Liver (tissue), 8 donors: ENCODE measurements at regions not wholly inside any gene's neighbourhood (a gene's known extent, or its start where the extent isn't known, plus 50 kb on each side); places are given as distances from the start of the nearest gene placed in this dataset.
A peak's percentile ranks its signal among the peaks of the same experiment; 100 is the strongest.

Experiments
- DNase-seq: peaks from one replicate; pipeline ENCODE4 v3.0.0-alpha.2; 2017; ENCODE audit warnings: low spot score
- H3K27ac ChIP-seq, 2 donors: one replicate each; pipeline ENCODE4 v1.7.0; 2013; ENCODE audit warnings: inconsistent platforms in 2 of 2, low read length in 2 of 2, control low read depth in 1 of 2, low read depth in 1 of 2, mild to moderate bottlenecking in 1 of 2
- H3K27me3 ChIP-seq, 4 donors: one replicate each; pipeline versions ENCODE4 v1.6.1 to v1.7.0; 2013; ENCODE audit warnings: low read length in 3 of 4, inconsistent platforms in 1 of 4, mild to moderate bottlenecking in 1 of 4, moderate library complexity in 1 of 4; ENCODE audit not compliant: control insufficient read depth in 4 of 4, insufficient read depth in 4 of 4
- H3K36me3 ChIP-seq, 4 donors: one replicate each; pipeline versions ENCODE4 v1.6.1 to v1.7.0; 2013; ENCODE audit warnings: low read length in 3 of 4, mild to moderate bottlenecking in 3 of 4, low read depth in 1 of 4, moderate library complexity in 1 of 4; ENCODE audit not compliant: control insufficient read depth in 4 of 4, insufficient read depth in 3 of 4
- H3K4me1 ChIP-seq, 4 donors: one replicate each; pipeline versions ENCODE4 v1.6.1 to v1.7.0; 2013; ENCODE audit warnings: low read length in 3 of 4, mild to moderate bottlenecking in 3 of 4, moderate library complexity in 1 of 4; ENCODE audit not compliant: control insufficient read depth in 4 of 4, insufficient read depth in 4 of 4
- H3K4me3 ChIP-seq, 3 donors: one replicate each; pipeline versions ENCODE4 v1.6.1 to v1.7.0; 2013; ENCODE audit warnings: low read length in 3 of 3, control low read depth in 1 of 3, low read depth in 1 of 3, mild to moderate bottlenecking in 1 of 3
- H3K9ac ChIP-seq, 2 donors: one replicate each; pipeline ENCODE4 v1.7.0; 2013; ENCODE audit warnings: low read length in 2 of 2, mild to moderate bottlenecking in 2 of 2, moderate library complexity in 2 of 2, control low read depth in 1 of 2, low read depth in 1 of 2
- H3K9me3 ChIP-seq, 4 donors: one replicate each; pipeline versions ENCODE4 v1.6.1 to v1.7.0; 2013; ENCODE audit warnings: low read length in 3 of 4; ENCODE audit not compliant: control insufficient read depth in 4 of 4
- ATF3 ChIP-seq: IDR thresholded peaks from 2 replicates; pipeline ENCODE4 v1.6.1; 2016; ENCODE audit warnings: antibody characterized with exemption
- CTCF ChIP-seq: fragments of 150-350 bp; IDR thresholded peaks from 2 replicates; pipeline ENCODE4 v1.5.1; 2017; ENCODE audit warnings: improper control_type of control experiment, low read depth, low read length; ENCODE audit not compliant: missing input control
- EGR1 ChIP-seq, 2 donors: IDR thresholded peaks; 2 replicates each; pipeline ENCODE4 v1.6.1; 2016 to 2018; ENCODE audit warnings: antibody characterized with exemption in 2 of 2, low read depth in 2 of 2
- FOXA1 ChIP-seq: IDR thresholded peaks from 2 replicates; pipeline ENCODE4 v1.6.1; 2016; ENCODE audit warnings: antibody characterized with exemption
- FOXA2 ChIP-seq: IDR thresholded peaks from 2 replicates; pipeline ENCODE4 v1.6.1; 2016; ENCODE audit warnings: antibody characterized with exemption
- HNF4A ChIP-seq, 2 donors: conservative IDR thresholded peaks; 2 replicates each; pipeline ENCODE4 v1.6.1; 2016; ENCODE audit warnings: antibody characterized with exemption in 2 of 2, mild to moderate bottlenecking in 2 of 2
- HNF4G ChIP-seq: IDR thresholded peaks from 2 replicates; pipeline ENCODE4 v1.6.1; 2016; ENCODE audit warnings: antibody characterized with exemption
- JUND ChIP-seq, 2 donors: IDR thresholded peaks; 2 replicates each; pipeline ENCODE4 v1.6.1; 2016; ENCODE audit warnings: antibody characterized with exemption in 2 of 2
- MAX ChIP-seq: IDR thresholded peaks from 2 replicates; pipeline ENCODE4 v1.6.1; 2016; ENCODE audit warnings: antibody characterized with exemption
- NR2F2 ChIP-seq: IDR thresholded peaks from 2 replicates; pipeline ENCODE4 v1.6.1; 2016; ENCODE audit warnings: antibody characterized with exemption
- RAD21 ChIP-seq, 2 donors: IDR thresholded peaks; 2 replicates each; pipeline ENCODE4 v1.6.1; 2016; ENCODE audit warnings: antibody characterized with exemption in 2 of 2, mild to moderate bottlenecking in 2 of 2
- REST ChIP-seq: IDR thresholded peaks from 2 replicates; pipeline ENCODE4 v1.6.1; 2016; ENCODE audit warnings: antibody characterized with exemption, mild to moderate bottlenecking
- RXRA ChIP-seq, 2 donors: IDR thresholded peaks; 2 replicates each; pipeline ENCODE4 v1.6.1; 2017 to 2018; ENCODE audit warnings: antibody characterized with exemption in 2 of 2, mild to moderate bottlenecking in 1 of 2
- SP1 ChIP-seq: IDR thresholded peaks from 2 replicates; pipeline ENCODE4 v1.6.1; 2018; ENCODE audit warnings: antibody characterized with exemption, mild to moderate bottlenecking
- TAF1 ChIP-seq: conservative IDR thresholded peaks from 2 replicates; pipeline ENCODE4 v1.6.1; 2016; ENCODE audit warnings: antibody characterized with exemption, mild to moderate bottlenecking
- YY1 ChIP-seq: IDR thresholded peaks from 2 replicates; pipeline ENCODE4 v1.6.1; 2016; ENCODE audit warnings: antibody characterized with exemption, mild to moderate bottlenecking
- ZBTB33 ChIP-seq: IDR thresholded peaks from 2 replicates; pipeline ENCODE4 v1.6.1; 2016; ENCODE audit warnings: antibody characterized with exemption
- WGBS: extraction: QIAGEN DNeasy Blood & Tissue Kit; methylation state at CpG from one replicate; pipeline ENCODE4 v1.1.7; 2013; 5-methylcytosine and 5-hydroxymethylcytosine counted together
- donor health status: healthy.
- donor health status: healthy.
- donor health status: healthy.
- donor health status: healthy.
- donor health status: healthy.

GRCh38 chr3:104291878-104292277, 1074.8 kb upstream of the ALCAM start:
- Histone ChIP-seq H3K36me3 (no peaks in the 10 kb centered on the region), H3K27ac (peak overlapping the region; percentile 11 to 46), H3K9me3 (no peaks in the 10 kb centered on the region), H3K4me1 (peaks cover 0 to 15% (median 0%) of the 10 kb centered on the region in 4 donors), H3K27me3 (no peaks in the 10 kb centered on the region), H3K9ac (peak overlapping the region in 1 of 2 donors; percentile 39), H3K4me3 (peak overlapping the region; percentile 33 to 49 (median 42))
- 21% methylated on average over 2 of the region's 2 CpGs for WGBS
- no peak for DNase-seq
- no peak for TF ChIP-seq RAD21 (IDR thresholded peaks at IDR 0.05)

GRCh38 chr3:104297617-104298016, 1069.1 kb upstream of the ALCAM start:
- Histone ChIP-seq H3K4me1 (no peaks in the 10 kb centered on the region), H3K27ac (no peak overlapping the region), H3K4me3 (no peak overlapping the region), H3K27me3 (no peaks in the 10 kb centered on the region), H3K9me3 (no peaks in the 10 kb centered on the region), H3K36me3 (no peaks in the 10 kb centered on the region), H3K9ac (no peak overlapping the region)
- 99% methylated on average over 1 of the region's 1 CpG for WGBS
- DNase-seq = no peak
- TF ChIP-seq FOXA1 (no peak), HNF4A (conservative IDR thresholded peaks at IDR 0.05) (no peak), JUND (IDR thresholded peaks at IDR 0.05) (no peak), EGR1 (IDR thresholded peaks at IDR 0.05; ENCODE audit: low read depth in 2 of 2) (no peak), REST (no peak), YY1 (no peak), ATF3 (no peak), SP1 (no peak), HNF4G (no peak)

- no peaks in the 10 kb centered on the region for H3K27me3 ChIP-seq
- 40% methylated on average over 2 of the region's 2 CpGs for WGBS
- no peak overlapping the region for H3K4me3 ChIP-seq
- no peaks in the 10 kb centered on the region for H3K9me3 ChIP-seq
- TF ChIP-seq JUND (IDR thresholded peaks at IDR 0.05) (no peak), FOXA2 (no peak), YY1 (no peak), CTCF (no peak), RXRA (IDR thresholded peaks at IDR 0.05) (no peak), ZBTB33 (no peak), NR2F2 (no peak), RAD21 (IDR thresholded peaks at IDR 0.05) (no peak), HNF4A (conservative IDR thresholded peaks at IDR 0.05) (no peak), ATF3 (no peak), HNF4G (no peak), TAF1 (no peak), FOXA1 (no peak), REST (no peak), MAX (no peak)
- no peaks in the 10 kb centered on the region for H3K36me3 ChIP-seq
- no peak overlapping the region for H3K27ac ChIP-seq
- H3K9ac ChIP-seq = no peak overlapping the region
- DNase-seq = no peak
- H3K4me1 ChIP-seq = no peaks in the 10 kb centered on the region
These were observed 1068.0 kb upstream of the ALCAM start for GRCh38 chr3:104298662-104299061.
